ENCODE measurements at regions not wholly inside any gene's neighbourhood (a gene's known extent, or its start where the extent isn't known, plus 50 kb on each side); places are given as distances from the start of the nearest gene placed in this dataset.

DNA sequence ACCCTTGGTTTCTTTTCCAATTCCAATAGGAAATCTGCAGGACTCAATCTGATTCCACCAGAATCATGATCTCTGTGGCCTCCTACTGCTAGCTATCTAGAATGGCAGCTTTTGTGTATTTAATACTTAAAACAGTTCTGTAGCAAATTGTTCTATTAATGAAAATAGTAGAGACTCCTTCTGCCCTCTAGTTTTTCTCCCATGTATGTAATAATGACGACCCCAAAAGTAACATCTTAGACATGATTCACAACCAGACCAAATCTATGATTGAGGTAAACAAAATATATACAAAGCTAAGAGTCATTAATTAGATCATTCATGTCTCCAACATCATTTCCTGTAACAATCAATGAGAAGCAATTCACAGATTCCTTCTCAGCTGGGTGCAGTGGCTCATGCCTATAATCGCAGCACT lies 259.1 kb upstream of the MKLN1 start:
- DNase-seq = no peak
- intact Hi-C loops (cut with DNase I) = loop anchor here in 2 of 4 donors (10.0 kb wide), 2 partner anchors 236 to 356 kb away; no protein-coding TSS in a partner anchor
- Histone ChIP-seq H3K9me3 (ENCODE audit: control insufficient read depth, low read length) (no peaks in the 10 kb centered on the region), H3K27me3 (ENCODE audit: control insufficient read depth, insufficient read depth) (no peaks in the 10 kb centered on the region), H3K27ac (ENCODE audit: low read length) (no peak overlapping the region), H3K4me3 (ENCODE audit: low read length) (no peak overlapping the region), H3K4me1 (ENCODE audit: control insufficient read depth, insufficient read depth, low read length) (peaks cover 11% of the 10 kb centered on the region)
- 60% methylated on average over 2 of the region's 2 CpGs for WGBS
- ATAC-seq = no peak

DNA sequence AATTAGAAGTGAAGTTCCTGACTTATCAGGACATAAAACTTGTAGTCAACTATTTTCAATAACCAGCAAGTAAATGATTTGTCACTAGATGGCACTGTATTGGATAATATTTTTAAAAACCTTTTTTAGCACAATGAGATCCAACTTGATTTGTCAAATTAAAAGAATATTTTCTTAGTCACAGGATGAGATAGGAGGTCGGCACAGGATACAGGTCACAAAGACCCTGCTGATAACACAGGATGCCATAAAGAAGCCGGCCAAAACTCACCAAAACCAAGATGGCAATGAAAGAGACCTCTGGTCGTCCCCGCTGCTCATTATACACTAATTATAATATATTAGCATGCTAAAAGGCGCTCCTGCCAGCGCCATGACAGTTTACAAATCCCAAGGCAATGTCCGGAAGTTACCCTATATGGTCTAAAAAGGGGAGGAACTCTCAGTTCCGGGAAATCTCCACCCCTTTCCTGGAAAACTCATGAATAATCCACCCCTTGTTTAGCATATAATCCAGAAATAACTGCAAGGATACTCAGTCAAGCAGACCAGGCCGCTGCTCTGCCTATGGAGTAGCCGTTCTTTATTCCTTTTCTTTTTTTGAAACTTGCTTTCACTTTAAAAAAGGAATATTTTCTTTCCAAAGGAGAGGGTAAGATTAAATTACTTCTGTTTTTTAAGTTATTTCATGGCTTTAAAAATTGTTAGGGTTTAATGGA lies 255.7 kb upstream of the MKLN1 start:
- ATAC-seq (peak; percentile 66 to 89), DNase-seq (peak; percentile 68 to 80 (median 73))
- Histone ChIP-seq H3K4me3 (ENCODE audit: low read length) (peak overlapping the region; percentile 38), H3K27ac (ENCODE audit: low read length) (peak overlapping the region; percentile 67), H3K27me3 (ENCODE audit: control insufficient read depth, insufficient read depth) (no peaks in the 10 kb centered on the region), H3K9me3 (ENCODE audit: control insufficient read depth, low read length) (no peaks in the 10 kb centered on the region), H3K4me1 (ENCODE audit: control insufficient read depth, insufficient read depth, low read length) (peaks cover 16% of the 10 kb centered on the region)
- 38% methylated on average over 10 of the region's 10 CpGs for WGBS
- intact Hi-C loops (cut with DNase I) = loop anchor here in 2 of 4 donors (5.0 to 10.0 kb wide), 2 partner anchors 35 to 353 kb away; no protein-coding TSS in a partner anchor

DNA sequence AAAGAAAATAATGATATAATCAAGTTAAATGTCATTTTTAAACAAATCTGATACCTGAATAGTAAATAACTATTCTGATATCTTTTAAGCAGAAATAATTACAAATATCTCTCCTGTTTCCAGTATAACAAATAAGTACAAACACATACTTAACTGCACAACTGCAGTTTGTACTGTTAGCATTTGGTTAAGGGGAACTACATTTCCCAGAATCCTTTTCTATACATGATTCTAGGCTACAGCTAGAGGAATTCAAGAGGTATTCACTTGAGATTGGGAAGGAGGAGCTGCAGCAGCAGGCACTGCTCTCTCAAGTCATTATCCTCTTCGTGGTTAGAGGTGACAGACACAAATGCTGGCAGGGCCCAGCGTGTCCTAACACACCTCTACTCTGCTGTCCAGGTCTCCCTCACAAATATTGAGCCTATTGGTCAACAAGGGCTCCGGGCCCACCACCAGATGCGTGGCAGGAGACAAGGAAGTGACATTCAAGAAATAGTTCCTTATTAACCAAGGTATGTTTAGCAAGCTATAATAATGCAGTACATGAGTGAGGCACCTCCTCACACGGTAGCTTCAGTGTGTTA lies 255.1 kb upstream of the MKLN1 start:
- H3K27me3 ChIP-seq (ENCODE audit: control insufficient read depth, insufficient read depth) = no peaks in the 10 kb centered on the region
- WGBS = 64% methylated on average over 5 of the region's 5 CpGs
- DNase-seq (peak in 1 of 3 donors; percentile 56), ATAC-seq (peak; percentile 8 to 18)
- no peak overlapping the region for H3K4me3 ChIP-seq (ENCODE audit: low read length)
- peaks cover 14% of the 10 kb centered on the region for H3K4me1 ChIP-seq (ENCODE audit: control insufficient read depth, insufficient read depth, low read length)
- no peaks in the 10 kb centered on the region for H3K9me3 ChIP-seq (ENCODE audit: control insufficient read depth, low read length)
- intact Hi-C loops (cut with DNase I) = loop anchor here in 2 of 4 donors (5.0 to 10.0 kb wide), 2 partner anchors 35 to 352 kb away; no protein-coding TSS in a partner anchor
- peak overlapping the region; percentile 19 for H3K27ac ChIP-seq (ENCODE audit: low read length)

DNA sequence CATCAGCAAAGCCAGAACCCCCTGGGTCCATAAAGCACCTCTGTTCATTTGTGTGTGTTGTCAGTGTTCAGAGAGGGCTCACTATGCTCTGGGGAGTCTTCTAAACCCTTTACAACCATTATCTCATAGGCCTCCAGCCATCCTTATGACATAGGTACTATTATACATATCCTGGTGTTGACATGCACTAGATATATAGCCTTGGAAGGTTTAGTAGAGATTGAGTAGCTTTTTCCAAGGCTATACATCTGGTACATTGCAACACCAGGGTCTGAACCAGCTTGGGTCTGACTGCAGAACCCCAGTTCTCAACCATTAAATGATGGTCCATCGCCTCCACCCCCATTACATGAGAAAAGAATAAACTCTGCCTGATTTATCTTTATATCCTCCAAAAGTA lies 253.6 kb upstream of the MKLN1 start:
- intact Hi-C loops (cut with DNase I) = loop anchor here in 2 of 4 donors (5.0 to 10.0 kb wide), 2 partner anchors 33 to 351 kb away; no protein-coding TSS in a partner anchor
- Histone ChIP-seq H3K4me1 (ENCODE audit: control insufficient read depth, insufficient read depth, low read length) (peaks cover 14% of the 10 kb centered on the region), H3K4me3 (ENCODE audit: low read length) (no peak overlapping the region), H3K9me3 (ENCODE audit: control insufficient read depth, low read length) (no peaks in the 10 kb centered on the region), H3K27ac (ENCODE audit: low read length) (no peak overlapping the region), H3K27me3 (ENCODE audit: control insufficient read depth, insufficient read depth) (no peaks in the 10 kb centered on the region)
- ATAC-seq (no peak), DNase-seq (no peak)
- 100% methylated on average over 1 of the region's 1 CpG for WGBS

DNA sequence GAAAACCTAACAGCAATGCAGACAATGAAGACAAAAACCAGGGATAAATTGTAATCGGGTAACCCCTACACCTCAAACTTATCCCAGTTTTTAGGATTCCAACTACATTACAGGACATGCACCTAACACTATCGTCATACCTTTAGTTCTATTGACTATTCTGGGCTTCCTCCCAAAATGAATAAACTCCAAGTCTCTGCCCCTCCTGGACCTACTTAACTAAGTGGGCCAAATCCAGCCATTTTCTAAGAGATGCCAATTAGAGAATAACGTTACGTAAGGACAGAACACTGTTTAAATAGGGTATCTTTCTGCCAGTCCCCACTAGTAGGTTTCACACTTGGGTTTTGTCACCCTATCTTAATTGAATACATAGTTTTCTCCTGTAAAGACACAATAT lies 253.1 kb upstream of the MKLN1 start:
- Histone ChIP-seq H3K27me3 (ENCODE audit: control insufficient read depth, insufficient read depth) (no peaks in the 10 kb centered on the region), H3K9me3 (ENCODE audit: control insufficient read depth, low read length) (no peaks in the 10 kb centered on the region), H3K27ac (ENCODE audit: low read length) (no peak overlapping the region), H3K4me1 (ENCODE audit: control insufficient read depth, insufficient read depth, low read length) (peaks cover 14% of the 10 kb centered on the region), H3K4me3 (ENCODE audit: low read length) (no peak overlapping the region)
- intact Hi-C loops (cut with DNase I) = loop anchor here in 2 of 4 donors (5.0 to 10.0 kb wide), 2 partner anchors 33 to 350 kb away; no protein-coding TSS in a partner anchor
- DNase-seq (no peak), ATAC-seq (no peak)
- 82% methylated on average over 4 of the region's 4 CpGs for WGBS

DNA sequence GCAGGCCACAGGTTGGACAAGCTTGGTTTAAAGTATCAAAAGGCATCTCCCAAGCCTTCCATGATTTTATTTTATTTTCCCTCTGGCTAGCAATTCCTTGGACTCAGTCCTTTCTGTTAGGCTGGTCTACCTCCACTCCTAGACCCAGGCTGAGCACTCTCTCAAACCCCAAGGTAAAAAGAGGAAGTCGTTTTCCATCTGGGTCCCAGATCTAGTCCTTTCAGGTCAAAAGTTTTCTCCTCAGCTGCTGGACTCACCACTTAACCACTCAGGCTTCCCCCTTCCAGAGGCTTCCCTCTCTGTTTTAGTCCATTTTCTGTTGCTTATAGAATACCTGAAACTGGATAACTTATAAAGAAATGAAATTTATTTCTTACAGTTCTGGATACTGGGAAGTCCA lies 252.3 kb upstream of the MKLN1 start:
- Histone ChIP-seq H3K27ac (ENCODE audit: low read length) (no peak overlapping the region), H3K27me3 (ENCODE audit: control insufficient read depth, insufficient read depth) (no peaks in the 10 kb centered on the region), H3K4me3 (ENCODE audit: low read length) (no peak overlapping the region), H3K9me3 (ENCODE audit: control insufficient read depth, low read length) (no peaks in the 10 kb centered on the region), H3K4me1 (ENCODE audit: control insufficient read depth, insufficient read depth, low read length) (peaks cover 12% of the 10 kb centered on the region)
- no peak for ATAC-seq
- intact Hi-C loops (cut with DNase I) = loop anchor here in 1 of 4 donors (10.0 kb wide), 1 partner anchor 349 kb away; no protein-coding TSS in a partner anchor
- DNase-seq = no peak
- WGBS = 70% methylated on average over 1 of the region's 1 CpG

DNA sequence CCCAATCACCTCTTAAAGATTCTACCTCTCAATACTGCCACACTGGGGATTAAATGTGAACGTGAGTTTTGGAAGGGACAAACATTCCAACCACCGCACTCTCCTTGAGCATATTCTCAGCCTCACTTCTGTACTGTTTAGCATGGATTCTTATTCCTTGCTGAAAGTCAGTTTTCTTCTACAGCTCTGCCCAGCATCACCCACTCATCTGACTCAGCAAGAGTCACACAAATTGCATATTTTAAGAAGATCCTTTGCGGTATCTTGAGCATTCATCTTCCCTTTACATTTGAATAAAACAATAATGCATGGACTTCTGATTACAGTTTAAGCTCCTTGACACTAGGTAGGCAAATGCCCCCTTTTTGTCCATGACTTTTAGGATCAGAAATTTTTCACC lies 251.6 kb upstream of the MKLN1 start:
- H3K27ac ChIP-seq (ENCODE audit: low read length) = no peak overlapping the region
- H3K9me3 ChIP-seq (ENCODE audit: control insufficient read depth, low read length) = no peaks in the 10 kb centered on the region
- 76% methylated on average over 3 of the region's 3 CpGs for WGBS
- no peak for ATAC-seq
- intact Hi-C loops (cut with DNase I) = loop anchor here in 1 of 4 donors (10.0 kb wide), 1 partner anchor 349 kb away; no protein-coding TSS in a partner anchor
- DNase-seq = no peak
- peaks cover 14% of the 10 kb centered on the region for H3K4me1 ChIP-seq (ENCODE audit: control insufficient read depth, insufficient read depth, low read length)
- no peaks in the 10 kb centered on the region for H3K27me3 ChIP-seq (ENCODE audit: control insufficient read depth, insufficient read depth)
- no peak overlapping the region for H3K4me3 ChIP-seq (ENCODE audit: low read length)

DNA sequence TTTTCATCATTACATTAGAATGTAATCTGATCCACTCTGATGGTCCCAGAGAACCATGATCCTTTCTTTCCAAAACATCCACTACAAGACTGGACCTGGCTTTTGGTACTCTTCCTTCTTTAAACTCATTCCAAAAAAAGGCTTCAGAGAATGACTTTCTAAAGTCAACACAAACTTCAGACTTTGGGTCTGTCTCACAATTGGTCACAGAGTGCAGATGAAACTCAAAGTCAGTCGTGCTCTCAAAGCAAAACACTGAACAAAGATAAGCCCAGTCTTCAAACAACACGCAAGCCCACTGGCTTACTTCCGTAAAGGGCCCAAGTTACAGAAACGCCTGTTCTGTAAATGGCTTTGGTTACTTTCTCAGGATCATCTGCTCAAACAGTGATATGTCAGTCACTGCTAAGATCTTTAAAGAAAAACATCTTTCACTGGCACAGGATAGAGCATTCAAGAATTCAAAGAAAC lies 250.9 kb upstream of the MKLN1 start:
- ATAC-seq (peak in 1 of 2 donors; percentile 43), DNase-seq (no peak)
- H3K27me3 ChIP-seq (ENCODE audit: control insufficient read depth, insufficient read depth) = no peaks in the 10 kb centered on the region
- WGBS = 52% methylated on average over 4 of the region's 4 CpGs
- H3K4me3 ChIP-seq (ENCODE audit: low read length) = no peak overlapping the region
- intact Hi-C loops (cut with DNase I) = loop anchor here in 1 of 4 donors (10.0 kb wide), 1 partner anchor 348 kb away; no protein-coding TSS in a partner anchor
- H3K27ac ChIP-seq (ENCODE audit: low read length) = peak overlapping the region; percentile 45
- peaks cover 14% of the 10 kb centered on the region for H3K4me1 ChIP-seq (ENCODE audit: control insufficient read depth, insufficient read depth, low read length)
- no peaks in the 10 kb centered on the region for H3K9me3 ChIP-seq (ENCODE audit: control insufficient read depth, low read length)

DNA sequence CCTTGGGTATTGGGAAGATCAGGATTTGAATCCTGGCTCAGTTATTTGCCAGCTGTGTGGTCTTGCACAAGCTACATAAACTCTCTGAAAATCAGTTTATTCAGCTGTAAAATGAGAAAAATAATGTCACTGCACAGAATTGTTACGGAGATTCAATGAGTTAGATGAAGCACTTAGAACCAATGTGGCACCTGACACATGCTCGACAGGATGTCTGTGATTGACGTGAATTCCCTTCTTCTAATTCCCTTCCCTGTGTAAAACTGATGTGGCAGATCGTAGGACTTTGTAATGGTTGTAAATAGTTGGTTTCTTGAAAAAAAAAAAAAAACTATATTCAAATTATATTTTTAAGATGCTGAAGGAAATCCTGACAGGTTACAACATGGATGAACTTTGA lies 249.9 kb upstream of the MKLN1 start:
- intact Hi-C loops (cut with DNase I) = loop anchor here in 1 of 4 donors (10.0 kb wide), 1 partner anchor 347 kb away; no protein-coding TSS in a partner anchor

DNA sequence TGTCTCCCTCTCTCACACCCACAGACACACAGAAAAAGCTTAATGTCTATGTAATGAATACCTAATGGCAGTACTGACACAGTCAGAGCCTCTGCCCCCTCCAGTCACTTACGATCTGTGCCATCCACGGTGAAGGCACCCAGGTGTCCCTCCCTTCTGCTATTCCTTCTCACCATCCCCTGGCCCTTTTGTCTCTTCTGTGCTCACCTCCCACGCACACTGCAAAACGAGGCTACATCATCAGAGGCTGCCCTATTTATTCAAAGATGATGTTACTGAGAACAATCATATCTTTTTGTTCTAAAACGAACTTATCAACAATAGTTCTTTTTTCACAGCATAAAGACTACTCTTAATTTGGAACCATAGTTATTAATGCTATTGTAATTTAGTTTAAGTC lies 246.9 kb upstream of the MKLN1 start:
- WGBS = 66% methylated on average over 5 of the region's 5 CpGs
- DNase-seq = no peak
- no peak for ATAC-seq
- H3K27ac ChIP-seq (ENCODE audit: low read length) = no peak overlapping the region
- intact Hi-C loops (cut with DNase I) = no loop called here
- H3K9me3 ChIP-seq (ENCODE audit: control insufficient read depth, low read length) = no peaks in the 10 kb centered on the region
- no peak overlapping the region for H3K4me3 ChIP-seq (ENCODE audit: low read length)
- H3K4me1 ChIP-seq (ENCODE audit: control insufficient read depth, insufficient read depth, low read length) = peaks cover 9% of the 10 kb centered on the region
- no peaks in the 10 kb centered on the region for H3K27me3 ChIP-seq (ENCODE audit: control insufficient read depth, insufficient read depth)

More for the DNA sequence above, 249.9 kb upstream of the MKLN1 start:
- Histone ChIP-seq H3K4me1 (ENCODE audit: control insufficient read depth, insufficient read depth, low read length) (peaks cover 16% of the 10 kb centered on the region), H3K9me3 (ENCODE audit: control insufficient read depth, low read length) (no peaks in the 10 kb centered on the region), H3K4me3 (ENCODE audit: low read length) (no peak overlapping the region), H3K27ac (ENCODE audit: low read length) (no peak overlapping the region), H3K27me3 (ENCODE audit: control insufficient read depth, insufficient read depth) (no peaks in the 10 kb centered on the region)
- DNase-seq (no peak), ATAC-seq (no peak)
- WGBS = 75% methylated on average over 4 of the region's 4 CpGs

DNA sequence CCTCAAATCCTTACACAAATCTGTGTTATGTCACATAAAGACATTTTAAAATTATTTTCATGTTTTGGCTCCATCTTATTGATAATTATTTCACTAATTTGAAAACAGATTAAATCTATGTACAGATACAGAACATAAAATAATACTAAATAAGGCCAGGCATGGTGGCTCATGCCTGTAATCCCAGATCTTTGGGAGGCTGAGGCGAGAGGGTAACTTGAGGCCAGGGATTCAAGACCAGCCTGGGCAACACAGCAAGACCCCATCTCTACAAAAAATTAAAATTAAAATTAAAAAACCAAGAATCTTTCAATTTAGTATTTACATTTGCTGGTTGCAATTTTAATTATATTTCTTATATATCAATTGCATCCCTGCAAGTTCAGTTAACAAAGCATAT lies 246.4 kb upstream of the MKLN1 start:
- H3K4me3 ChIP-seq (ENCODE audit: low read length) = no peak overlapping the region
- no peak for ATAC-seq
- no peak overlapping the region for H3K27ac ChIP-seq (ENCODE audit: low read length)
- no peaks in the 10 kb centered on the region for H3K27me3 ChIP-seq (ENCODE audit: control insufficient read depth, insufficient read depth)
- H3K9me3 ChIP-seq (ENCODE audit: control insufficient read depth, low read length) = no peaks in the 10 kb centered on the region
- H3K4me1 ChIP-seq (ENCODE audit: control insufficient read depth, insufficient read depth, low read length) = peaks cover 9% of the 10 kb centered on the region
- no peak for DNase-seq
- 100% methylated on average over 1 of the region's 1 CpG for WGBS
- intact Hi-C loops (cut with DNase I) = no loop called here
